HG03097 (cell line): ENCODE measurements at regions not wholly inside any gene's neighbourhood (a gene's known extent, or its start where the extent isn't known, plus 50 kb on each side); places are given as distances from the start of the nearest gene placed in this dataset.
"Not testable (repeated sequence)": the region's sequence is repeated elsewhere in the genome, so short reads cannot be mapped to it uniquely, and the experiment has no call there.

Experiments used
- ATAC-seq: cut with Tn5 transposase; IDR thresholded peaks from one replicate; pipeline ENCODE4 v1.9.1; 2021; ENCODE audit not compliant: unreplicated experiment, low FRiP score

DNA sequence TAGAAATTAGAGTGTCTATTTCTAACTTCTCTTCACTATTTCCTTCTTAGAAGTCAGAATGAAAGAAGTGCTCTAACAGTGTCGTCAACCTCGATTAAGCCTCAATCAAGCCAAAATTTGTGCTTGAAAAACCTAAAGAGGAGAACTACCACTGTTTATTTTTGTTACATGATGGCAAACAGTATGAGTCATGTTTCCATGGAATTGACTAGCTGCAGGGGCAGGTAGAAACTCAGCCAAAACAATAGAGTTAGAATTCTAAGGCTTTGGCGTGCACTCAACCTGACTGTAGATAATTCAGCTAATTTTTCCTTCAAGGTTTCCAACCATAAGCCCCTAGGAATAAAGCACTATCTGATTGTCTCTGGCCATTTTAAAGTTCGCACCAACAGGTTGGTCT is 415.9 kb downstream of the ETS1 start:
- no peak for ATAC-seq

DNA sequence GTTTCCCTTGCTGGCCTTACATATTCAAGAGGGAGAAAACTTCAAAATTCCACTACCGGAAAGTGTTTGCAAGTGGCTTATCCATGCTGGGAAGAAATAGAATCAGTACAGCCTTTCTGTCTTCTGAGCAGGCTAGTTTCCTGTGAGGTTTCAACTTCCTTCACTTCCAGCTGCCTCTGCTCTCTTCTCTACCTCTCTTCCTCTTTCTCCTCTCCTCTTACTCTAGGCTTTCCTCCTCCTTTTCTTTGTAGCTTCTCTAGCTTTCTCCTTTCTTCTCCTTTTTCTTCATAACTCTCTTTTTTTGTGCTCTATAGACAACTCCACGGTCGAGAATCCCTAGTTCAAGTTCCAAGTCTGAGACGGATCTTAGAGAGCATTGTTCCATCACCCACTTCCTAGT is 421.8 kb downstream of the ETS1 start:
- no peak for ATAC-seq

DNA sequence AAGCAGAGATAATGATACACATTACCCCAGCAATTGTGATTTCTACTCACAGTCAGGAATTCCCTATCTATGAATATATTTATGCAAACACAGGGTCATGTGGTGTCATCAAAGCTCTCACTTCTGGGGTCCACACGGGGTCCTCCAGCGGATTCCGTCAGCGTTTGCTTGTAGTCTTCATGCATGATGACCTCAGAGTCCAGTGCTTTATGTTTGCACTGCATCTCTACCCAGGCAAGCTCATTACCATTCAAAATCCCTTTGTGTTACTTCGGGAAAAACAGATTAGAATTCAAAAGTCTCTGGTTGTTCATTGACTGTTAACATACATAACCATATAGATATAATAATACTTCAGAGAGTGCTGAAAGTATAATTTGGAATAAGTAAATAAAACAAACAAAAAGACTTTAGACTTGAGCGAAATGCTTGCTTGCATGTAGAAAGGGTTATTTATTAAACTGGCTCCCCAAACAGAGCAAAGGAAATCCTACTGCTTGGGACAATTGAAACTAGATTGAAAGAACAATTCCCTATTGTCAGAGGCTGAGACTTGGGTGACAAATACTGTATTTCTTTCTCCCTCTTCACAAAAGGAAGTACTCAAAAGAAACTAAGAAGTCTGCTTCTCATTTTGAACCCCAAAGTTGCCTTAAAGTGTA is 423.1 kb downstream of the ETS1 start:
- no peak for ATAC-seq

DNA sequence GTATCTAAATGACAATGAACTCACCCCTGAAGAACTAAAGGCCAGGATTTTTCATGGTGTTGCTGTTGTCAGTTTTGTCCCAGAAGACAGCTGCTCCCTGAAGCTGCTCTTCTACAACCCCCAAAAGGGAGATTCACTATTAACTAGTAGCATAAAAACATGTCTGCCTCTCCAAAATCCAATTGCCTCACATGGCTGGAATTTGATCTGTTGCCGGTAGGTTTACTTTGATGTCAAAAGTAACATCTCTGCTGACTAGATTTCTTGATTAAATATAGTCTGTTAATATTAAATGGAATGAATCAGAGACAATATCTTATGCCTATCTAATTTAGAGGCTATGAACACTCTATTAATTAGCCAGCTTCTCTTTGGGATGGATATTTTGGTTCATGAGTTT is 425.4 kb downstream of the ETS1 start:
- ATAC-seq, result no peak

DNA sequence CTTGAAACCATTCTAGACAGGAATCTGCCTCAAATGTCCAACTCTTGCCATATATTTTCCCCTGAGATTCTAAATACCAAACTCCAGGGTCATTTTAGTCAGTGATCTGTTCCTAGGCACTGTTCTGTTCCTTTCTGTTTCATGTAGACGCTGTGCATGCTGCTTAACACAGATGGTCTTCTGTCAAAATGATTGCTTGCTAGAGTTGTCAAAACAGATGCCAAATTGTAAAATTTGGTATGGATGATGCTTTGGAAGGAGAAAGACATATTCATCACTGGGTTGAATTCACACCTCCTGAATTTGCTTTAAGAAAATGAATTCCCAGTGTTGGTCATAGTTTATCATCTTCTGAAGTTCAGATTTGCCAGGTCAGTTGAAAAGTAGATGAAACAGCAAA is 425.9 kb downstream of the ETS1 start:
- no peak for ATAC-seq

DNA sequence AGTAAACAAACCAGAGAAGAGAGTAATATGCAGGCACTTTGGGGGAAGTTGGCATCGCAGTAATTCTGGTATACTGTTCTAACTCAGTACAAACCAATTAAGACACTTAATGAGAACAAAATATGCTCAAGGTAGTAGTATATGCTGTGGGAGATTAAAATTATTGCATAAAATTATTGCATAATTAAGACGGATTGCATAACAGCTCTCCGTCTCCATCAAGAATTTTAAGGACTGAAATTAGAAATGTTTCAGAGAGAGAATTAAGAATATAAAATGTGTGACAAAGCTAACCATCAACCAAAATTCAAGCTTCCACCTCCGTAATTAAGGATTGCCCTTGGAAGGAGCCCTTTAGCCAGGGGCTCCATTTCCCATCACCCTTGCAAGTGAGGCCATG is 428.5 kb downstream of the ETS1 start:
- ATAC-seq, result no peak

DNA sequence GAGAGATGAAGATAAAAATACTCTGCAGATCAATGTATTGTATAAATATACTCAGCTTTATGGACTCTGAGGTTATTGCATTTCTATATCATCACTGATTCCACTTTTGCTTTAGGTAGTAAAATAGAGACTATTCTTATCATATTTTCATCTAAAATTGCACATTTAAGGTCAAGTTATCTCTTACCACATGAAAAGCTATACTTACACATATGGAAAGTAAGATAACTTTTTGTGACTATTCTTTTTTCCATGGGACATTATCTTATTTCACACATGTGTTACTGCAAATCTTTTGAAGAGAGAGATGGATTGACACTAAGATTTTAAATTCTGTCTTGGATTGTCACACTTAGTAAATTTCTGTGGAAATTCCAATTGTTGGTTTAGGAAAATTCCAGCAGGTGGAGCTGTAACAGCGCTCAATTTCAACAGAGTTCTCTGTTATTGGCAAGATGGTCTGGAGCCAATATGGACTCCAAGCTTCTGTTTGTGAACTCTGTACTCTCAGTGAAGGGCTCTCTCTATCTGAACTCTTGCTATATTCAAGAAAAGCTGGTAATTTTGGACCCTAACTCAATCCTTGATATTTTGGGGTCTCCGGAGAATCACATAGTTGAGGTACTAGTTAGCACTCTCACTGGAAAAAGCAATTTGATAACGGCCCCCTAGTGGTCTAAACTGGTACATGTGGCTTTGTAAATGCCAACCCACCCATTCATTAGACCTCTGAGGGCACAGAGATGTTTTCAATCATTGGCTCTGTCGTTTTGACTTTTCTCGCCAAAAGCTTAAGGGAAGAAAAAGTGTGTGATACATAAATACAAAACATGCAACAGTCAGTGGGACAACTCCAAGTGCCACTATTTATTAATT is 429.7 kb downstream of the ETS1 start:
- ATAC-seq, result peak; percentile 80

DNA sequence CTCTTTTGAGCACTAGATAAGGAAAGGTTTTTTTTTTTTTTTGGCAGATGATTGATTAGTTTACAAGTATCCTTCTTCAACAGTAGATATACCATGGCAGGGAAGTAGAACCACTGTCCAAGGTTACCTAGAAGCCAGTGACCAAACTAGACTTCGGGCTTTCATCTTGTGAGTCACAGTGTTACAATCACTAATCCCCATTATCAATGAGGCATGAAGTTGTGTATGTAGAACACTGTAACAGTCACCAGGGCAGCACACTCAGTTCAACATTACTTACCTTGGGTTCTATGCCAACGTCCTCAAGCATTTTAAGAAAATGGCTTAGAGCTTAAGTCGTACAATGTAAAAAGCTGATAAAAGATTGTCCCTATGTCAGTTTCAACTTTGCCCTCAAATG is 430.9 kb downstream of the ETS1 start:
- ATAC-seq, result no peak

DNA sequence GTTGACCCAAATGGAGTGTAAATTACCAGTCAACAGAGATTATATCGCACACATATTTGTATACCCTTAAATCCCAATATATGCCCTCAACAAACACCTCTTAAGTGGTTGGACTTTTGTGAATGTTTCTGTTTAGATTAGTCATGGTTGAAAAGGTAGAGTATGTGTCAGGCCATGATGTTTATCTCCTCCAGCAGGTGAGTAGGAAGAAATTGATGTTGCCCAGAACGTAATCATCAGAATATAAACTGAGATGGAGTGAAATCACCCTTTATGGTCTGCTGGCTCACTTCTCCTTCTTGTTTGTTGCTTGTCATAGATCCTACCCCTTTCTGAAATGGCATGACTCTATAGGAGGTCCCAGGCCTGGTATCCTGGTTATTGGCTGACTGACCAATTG is 431.8 kb downstream of the ETS1 start:
- ATAC-seq, result no peak

DNA sequence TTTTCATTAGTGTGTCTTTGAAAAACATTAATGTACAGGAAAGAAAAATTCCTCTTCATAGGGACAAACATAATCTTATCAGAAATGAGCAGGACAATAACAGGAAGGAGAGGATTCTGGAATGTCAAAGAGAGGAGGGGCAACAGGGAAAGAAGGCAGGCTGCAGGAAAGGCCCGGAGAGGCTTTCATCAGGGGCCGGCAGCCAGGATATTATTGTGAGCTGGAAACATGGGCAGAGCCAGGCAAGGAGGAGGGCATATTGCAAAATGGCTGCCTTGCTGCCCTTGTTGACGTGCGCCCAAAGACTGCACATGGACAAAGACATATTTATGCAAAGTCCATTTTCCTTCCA is 433.7 kb downstream of the ETS1 start:
- no peak for ATAC-seq

DNA sequence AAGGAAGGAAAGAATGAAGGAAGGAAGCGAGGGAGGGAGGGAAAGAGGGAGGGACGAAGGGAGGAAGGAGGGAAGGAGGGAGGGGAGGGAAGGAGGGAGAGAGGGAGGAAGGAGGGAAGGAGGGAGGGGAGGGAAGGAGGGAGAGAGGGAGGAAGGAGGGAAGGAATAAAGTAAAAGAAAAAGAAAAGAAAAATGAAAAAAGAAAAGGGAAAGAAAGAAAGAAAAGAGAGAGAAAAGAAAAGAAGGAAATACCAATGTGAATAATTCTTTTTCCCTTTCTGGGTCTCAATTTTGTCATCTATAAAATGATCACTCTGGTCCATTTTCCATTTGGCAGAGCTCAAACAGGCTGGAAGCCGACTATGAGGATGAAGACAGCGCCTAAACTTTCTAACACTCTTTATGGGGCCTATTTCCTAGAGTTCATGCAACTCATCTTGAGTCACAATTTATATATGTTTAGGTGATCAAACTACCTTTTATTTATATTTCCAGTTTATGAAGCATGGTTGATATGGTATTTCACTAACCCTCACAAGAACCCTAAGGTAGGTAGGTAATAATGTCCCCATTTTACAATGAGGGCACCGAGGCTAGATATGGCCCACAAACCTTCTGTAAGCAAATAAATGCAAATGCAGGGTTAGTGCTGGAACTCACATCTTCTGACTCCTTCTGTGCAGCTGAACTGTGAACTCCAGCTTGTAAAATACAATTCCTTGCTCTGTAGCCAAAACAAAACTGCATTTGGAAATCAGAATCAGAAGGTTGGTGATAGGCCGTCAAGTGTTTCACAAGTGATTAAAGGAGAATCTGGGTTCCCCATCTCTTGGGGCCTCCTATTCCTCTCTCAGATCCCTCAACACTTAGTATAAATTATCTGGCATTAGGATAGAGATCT is 434.3 kb downstream of the ETS1 start:
- ATAC-seq, result no peak

DNA sequence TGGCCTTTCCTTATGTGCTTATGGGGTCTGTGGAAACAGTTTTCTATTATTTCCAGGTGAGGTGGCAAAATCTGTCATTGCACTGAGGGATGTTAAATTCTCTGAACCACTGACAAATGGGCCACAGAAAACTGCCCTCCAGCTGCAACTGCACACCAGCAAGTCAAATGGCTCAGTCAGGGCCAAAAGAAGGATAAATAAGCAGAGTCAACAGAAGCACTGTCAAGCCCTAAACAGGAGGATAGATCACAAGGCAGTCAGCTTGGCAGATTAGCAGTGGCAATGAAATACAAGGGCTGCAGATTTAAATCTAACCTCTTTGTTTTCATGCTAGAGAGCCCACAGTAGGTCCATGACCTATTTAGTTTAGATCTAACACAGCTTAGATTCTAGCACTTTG is 435.6 kb downstream of the ETS1 start:
- ATAC-seq, result no peak

DNA sequence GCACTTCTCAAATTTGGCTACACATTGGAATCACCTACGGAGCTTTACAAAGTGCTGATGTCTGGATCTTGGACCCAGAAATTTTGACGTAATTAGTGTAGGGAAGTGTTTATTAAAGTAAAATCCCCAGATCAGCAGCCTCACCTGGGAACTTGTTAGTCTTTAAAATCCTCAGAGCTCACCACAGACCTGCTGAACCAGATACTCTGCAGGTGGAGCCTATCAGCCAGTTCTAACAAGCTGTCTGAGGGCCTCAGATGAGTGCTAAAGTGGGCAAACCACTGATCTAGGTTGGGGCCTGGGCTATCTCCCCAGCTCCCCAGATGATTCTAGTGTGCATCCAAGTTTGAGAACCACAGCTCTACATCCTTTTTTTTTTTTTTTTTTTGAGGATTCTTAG is 436.0 kb downstream of the ETS1 start:
- ATAC-seq, result no peak

DNA sequence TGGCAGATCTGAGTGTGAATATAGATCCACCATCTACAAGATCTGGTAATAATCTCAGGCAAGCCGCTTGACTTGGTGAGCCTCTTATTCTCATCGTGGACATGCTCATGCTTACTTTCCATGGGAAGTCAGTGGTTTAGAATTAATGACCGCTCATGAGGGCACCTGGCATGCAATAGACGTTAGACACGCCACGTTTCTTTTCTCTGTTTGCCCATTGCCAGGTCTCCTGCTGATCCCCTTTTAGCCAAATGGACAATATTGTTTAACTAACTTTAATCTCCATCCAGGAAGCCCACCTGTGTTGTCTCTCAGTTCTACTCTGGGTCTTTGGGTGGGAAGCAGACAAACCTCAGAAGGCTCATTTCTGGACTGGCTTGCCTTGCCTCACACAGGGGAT is 439.1 kb downstream of the ETS1 start:
- ATAC-seq, result no peak

DNA sequence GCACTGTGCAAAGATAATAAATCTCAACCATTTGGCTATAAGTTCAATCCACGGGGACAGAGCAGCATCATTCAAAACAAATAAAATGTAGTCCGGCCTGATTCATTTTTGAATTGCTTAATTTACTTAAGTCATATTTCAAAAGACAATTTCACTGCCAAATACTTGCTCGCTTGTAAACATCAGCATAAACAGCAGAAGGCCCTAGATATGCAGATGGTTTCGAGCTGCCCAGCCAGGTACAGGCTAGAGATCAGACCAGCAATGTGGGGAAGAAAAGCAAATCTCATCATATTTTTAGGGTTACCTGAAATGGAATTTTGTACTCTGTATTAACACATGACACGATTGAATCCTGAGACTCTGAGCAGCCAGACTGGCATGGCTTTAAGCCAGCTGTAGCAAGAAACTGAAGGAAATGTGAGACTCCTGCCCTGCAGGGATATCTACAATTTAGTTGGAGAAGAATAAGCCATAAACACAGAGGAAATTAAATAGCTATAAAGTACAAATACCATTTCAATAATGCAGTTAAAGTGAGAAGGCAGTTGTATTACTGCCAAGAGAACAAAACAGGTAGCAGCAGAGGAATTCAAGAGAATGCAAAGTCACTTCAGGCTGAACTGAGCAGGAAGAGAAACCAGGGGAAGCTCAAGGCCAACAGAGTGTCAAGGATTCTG is 440.3 kb downstream of the ETS1 start:
- no peak for ATAC-seq

DNA sequence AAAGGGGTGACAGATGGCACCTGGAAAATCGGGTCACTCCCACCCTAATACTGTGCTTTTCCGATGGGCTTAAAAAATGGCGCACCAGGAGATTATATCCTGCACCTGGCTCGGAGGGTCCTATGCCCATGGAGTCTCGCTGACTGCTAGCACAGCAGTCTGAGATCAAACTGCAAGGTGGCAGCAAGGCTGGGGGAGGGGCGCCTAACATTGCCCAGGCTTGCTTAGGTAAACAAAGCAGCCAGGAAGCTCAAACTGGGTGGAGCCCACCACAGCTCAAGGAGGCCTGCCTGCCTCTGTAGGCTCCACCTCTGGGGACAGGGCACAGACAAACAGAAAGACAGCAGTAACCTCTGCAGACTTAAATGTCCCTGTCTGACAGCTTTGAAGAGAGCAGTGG is 447.1 kb downstream of the ETS1 start:
- ATAC-seq, result not testable (repeated sequence)

DNA sequence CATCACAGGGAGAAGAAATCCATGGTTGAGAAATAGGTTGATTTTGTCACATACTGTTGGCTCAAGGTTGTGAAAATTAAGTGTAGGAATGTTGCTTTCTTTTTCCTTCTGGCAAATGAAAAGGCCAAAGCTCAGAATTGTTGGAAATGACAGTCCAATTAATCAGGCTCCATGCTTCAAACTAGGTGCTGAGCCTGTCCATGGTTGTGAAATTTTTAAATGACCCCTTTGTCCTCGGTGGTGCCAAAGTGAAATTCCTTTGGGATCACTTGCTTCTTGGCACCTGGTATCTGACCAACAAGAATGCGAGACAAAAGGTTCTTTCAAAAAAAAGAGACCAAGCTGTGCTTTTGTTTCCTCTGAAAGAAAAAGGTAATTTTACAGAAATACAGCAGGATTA is 451.9 kb downstream of the ETS1 start:
- no peak for ATAC-seq

DNA sequence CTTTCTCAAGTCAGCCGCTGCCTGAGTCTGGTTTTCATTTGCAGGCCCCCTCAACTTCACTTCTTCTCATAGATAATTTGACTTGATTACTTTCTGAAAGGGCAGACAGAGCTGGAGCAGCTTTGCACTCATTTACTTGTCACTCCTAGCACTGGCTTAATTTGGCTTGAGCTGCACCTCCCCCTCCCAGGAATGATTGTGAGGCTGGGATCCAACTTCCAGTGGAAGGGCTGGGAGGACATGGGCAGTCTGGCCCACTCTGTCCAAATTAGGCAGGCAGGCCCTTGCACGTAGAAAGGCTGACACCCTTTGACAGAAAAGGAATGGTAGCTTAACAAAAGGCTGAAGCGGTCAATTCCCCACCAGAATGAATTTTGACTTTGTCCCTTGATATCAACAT is 453.9 kb downstream of the ETS1 start:
- no peak for ATAC-seq

DNA sequence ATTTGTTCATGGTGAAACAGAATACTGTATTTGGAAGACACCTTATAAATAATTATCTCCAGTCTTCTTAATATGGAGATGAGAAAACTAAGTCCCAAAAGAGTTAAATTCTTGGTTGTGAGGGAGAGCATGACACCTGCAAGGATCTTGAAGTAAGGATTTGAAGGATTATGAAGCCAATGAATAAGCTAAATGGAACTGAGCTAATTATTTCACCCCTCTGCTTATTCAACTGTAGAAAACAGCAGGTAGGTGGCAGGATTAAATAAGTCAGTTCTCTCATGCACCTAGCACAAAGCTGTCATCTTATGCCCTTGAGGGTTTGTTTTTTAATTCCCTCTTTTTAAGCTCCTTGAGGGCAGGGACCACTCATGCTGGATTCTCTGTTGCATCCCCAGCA is 457.3 kb downstream of the ETS1 start:
- ATAC-seq, result no peak

DNA sequence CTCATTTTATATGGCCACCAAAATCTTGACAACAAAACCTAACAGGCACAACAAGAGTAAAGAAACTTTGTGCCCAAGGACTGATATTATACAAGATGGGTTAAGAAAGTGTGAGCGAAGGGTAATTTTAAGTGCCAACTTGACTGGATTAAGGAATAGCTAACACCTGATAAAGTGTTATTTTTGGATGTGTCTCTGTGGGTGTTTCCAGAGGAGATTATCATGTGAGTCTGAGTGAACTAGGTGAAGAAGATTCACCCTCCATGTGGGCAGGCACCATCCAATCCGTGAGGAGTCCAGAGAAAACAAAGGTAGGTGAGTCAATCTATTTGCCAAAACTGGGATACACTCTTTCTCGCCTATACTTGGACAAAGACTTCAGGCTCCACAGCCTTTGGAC is 461.6 kb downstream of the ETS1 start:
- no peak for ATAC-seq

DNA sequence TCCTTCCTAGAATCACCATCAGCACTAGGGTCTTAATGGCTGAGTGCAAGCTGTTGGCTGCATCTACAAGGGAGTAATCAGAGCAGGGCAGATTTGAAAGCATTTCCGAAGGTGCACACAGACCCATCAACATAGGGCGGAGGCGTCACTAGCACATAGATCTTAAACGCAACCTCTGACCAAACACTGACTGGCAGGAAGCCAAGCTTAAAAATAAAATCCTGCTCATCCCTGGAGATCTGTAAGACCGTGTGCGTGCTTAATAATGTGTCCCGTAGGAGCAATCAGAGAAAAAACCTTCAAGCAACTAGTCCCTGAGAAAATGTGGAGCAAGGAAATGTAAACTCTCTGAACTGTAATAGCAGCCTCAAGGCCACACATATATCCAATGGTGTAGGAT is 470.5 kb downstream of the ETS1 start:
- no peak for ATAC-seq
